Fibroblast of the conjunctiva (primary cell): ENCODE measurements at regions not wholly inside any gene's neighbourhood (a gene's known extent, or its start where the extent isn't known, plus 50 kb on each side); places are given as distances from the start of the nearest gene placed in this dataset.

Source experiments
- DNase-seq: peaks from one replicate; pipeline ENCODE4 v3.0.0-alpha.2; 2010; ENCODE audit warnings: low read depth

DNA sequence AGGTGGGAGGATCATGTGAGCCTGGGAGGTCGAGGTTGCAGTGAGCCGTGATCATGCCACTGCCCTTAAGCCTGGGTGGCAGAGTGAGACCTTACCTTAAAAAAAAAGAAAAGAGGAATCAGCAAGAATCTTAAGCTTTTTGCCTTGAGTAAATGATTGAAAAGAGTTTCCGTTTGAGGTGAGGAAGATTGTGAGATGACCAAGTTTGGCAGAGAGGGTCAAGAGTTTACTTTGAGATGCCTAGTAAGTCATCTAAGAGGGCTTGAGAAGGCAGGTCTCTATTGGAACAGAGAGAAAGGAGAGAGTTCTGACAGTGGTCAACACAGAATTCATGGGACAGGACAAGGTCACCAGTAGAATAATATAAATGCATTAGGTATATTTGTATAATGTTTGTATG, 572.1 kb downstream of the TLE4 start:
- no peak for DNase-seq

DNA sequence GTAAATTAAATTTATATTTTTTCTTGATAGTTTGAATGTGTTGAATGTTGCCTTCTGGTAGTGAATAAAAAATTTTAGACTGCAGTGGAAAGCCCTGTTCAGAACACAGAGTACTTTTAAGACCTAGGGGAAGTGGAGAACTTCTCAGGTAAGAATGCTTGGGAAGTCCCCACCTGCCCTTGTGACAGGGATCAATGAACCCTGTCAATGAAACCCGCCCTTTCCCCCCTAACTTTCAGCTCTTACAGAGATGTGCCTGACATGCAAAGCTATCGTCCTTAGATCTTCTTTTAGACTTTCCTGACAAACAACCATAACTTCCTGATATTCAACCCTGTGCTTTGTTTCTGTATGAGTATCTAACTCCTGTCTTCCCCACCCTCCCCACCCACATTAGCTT, 562.7 kb downstream of the TLE4 start:
- DNase-seq = no peak

DNA sequence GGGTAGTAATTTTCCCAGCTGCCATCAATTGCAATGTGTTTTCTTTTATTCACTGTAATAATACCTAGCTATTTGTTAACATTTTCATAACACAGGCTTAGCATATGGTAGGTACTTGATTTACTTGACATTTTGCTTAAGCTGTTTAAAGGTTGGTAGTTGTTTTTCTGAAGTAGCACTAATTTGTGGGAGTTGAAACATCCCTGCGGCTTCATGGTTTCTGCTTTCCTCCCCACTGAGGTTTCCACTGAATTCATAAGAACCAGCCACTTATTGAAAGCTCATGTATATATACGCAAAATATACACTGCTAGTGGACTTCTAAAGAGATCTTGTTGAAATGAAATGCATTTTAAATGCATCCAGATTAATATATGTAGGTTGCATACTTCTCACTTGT, 559.9 kb downstream of the TLE4 start:
- DNase-seq = no peak

DNA sequence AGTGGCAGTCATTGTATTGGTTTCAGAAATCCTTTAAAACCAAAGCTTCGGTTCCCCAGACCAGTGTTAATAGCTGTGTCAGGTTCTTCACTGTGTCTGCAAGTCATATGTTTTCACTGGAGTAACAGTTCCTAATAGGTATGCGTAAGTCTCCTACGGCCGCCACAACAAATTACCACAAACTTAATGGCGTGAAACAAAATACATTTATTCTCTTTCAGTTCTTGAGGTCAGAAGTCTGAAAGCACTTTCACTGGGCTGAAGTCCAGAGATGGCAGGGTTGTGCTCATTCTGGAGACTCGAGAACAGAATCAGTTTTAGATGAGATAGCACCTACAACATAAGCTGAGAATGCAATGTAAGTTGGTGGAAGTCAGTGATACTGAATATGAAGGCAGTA, 556.2 kb downstream of the TLE4 start:
- DNase-seq = no peak

GRCh38 chr9:80125731-80126264, 554.0 kb downstream of the TLE4 start:
- no peak for DNase-seq

DNA sequence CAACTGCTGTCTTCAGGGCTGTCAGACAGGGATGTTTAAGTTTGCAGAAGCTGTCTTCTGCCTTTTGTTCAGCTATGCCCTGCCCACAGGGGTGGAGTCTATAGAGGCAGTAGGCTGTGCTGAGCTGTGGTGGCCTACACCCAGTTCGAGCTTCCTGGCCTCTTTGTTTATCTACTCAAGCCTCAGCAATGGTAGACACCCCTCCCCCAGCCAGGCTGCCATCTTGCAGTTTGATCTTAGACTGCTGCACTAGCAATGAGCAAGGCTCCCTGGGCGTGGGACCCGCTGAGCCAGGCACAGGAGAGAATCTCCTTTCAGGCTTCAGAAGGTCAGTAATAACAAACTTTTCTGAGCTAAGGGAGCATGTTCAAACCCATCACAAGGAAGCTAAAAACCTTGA, 545.3 kb downstream of the TLE4 start:
- no peak for DNase-seq

- DNase-seq = no peak
Observed at GRCh38 chr9:80114241-80114640, 542.5 kb downstream of the TLE4 start.

- no peak for DNase-seq
Observed at GRCh38 chr9:80107931-80108660, 536.3 kb downstream of the TLE4 start.

- DNase-seq = no peak
Observed at GRCh38 chr9:80097476-80097875, 525.7 kb downstream of the TLE4 start.

DNA sequence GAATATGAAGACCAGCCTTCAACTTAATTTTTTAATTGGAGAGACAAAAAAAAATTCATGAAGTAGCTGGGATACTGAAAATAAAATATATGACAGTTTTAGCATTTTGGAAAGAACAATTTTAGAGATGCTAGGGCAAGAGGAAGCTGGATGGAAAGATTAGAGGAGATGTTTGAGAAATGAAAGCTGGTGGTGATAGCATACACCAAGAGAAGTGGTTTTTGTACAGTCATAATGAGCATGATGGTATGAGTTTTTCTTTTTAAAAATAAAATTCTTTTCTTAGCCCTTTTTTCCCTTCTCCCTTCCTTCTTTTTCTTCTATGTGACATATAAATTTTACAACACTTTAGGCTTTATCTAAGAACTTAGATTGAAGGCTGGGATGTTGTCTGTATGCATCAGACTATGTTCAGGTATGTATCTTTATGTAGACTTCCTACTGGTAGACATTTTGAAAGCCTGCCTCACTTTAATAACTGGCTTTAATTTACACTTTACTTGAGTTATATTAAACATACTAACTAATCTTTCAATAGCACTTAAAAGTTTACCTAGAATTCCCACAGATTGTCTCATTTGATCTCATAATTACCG, 522.5 kb downstream of the TLE4 start:
- no peak for DNase-seq

GRCh38 chr9:80093695-80094094, 521.9 kb downstream of the TLE4 start:
- no peak for DNase-seq

DNA sequence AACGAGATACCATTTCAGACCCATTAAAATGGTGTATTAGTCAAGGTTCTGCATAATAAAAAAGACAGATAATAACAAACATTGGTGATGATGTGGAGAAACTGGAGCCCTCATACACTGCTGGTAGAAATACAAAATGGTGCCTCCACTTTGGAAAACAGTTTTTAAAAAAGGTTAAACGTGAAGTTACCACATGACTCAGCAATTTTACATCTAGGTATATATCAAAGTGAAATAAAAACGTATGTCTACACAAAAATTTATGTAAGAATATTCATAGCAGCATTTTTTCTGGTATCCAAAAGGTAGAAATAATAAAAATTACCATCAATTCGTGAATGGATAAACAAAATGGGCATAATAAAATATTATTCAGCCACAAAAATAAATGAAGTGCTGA, 519.8 kb downstream of the TLE4 start:
- DNase-seq = no peak

DNA sequence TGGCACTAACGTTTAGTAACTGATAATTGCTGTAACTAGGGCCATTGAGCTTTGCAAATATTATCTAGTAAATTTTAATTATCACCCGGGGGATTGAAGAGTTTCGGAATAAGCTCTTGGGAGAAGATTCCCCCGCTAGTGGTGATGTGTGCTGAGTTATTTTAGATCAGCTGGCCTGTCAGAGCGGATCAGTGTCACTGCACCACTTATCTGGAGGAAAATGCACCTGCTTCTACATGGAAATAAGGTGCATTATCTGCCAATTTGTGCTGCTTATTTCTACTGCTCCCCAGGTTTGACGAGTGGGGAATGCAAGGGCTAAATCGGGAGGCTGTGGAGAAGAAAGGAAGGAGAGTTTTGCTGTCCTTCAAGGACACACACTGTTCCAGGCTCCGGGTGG, 518.6 kb downstream of the TLE4 start:
- DNase-seq = no peak

DNA sequence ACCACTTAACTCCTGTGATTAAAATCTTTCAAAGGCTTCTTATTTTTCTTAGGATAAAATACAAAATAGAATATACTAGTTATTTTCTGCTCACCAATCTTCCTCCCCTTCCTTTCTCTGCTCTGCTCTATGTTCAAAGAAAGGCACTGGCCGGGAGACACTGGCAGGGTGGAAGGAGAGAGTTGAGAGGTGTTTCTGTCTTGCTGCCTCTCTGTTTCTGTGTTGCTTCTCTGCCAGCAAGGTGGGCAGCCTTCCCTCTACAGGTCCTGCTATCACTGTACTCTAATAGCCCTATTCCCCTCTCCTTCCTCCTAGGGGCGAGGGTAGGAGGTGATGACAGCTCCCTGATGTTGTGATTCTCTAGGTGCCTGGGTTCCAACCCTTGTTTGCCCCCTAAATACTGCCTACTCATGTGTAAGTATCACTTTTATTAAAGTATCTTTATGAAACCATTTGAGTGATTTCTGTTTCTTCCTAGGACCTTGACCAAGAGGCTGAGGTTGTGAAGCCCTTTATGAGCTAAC, 515.1 kb downstream of the TLE4 start:
- DNase-seq = no peak

DNA sequence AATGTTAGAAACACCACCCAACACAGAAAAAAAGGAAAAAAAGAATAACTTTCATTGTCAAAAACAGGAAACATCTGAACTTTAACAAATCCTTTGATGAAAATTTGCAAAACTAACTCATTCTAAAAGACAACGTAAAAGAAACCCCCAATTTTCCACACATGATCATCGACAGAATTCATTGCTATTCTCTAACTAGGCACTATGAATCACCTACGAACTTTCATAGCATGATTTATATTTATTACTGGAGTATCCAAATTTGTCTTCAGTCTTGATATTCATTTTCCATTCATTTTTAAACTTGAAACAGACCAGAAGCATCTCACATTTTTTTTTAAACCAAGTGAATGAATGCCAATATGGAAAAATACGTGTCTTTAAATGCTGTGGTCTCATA, 514.6 kb downstream of the TLE4 start:
- no peak for DNase-seq

GRCh38 chr9:80085668-80086067, 513.9 kb downstream of the TLE4 start:
- no peak for DNase-seq

DNA sequence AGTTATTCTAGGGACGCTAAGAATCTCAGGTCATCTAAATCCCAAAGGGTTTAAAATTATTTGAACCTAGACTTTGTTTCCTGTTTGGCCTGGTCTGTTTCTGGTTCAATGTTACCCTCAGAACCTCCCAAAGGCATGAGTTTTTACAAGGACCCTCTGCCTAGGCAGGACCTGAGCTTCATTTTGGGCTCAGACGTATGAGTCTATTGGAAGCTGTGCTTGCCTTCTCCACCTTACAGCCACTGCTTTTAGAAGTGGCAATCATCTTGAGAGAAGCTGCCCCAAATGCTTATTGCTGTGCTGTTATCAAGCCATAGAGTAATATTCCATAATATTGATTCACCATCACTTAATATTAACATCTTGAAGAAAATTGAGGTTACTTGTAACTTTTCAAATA, 510.4 kb downstream of the TLE4 start:
- DNase-seq = no peak

DNA sequence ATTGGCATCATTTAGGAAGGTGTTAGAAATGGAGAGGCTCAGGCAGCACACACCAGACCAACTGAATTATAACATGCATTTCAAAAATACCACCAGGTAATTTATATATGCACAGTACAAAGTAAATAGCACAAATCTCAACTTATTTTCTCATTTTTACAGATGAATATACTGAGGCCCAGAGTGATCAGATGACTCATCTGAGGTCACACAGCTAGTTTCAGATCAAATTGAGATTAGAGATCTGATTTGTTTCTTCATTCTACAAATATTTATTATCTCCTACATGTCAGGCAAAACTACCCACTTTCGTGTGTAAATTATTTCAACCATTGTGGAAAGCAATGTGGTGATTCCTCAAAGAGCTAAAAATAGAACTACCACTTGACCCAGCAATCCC, 507.1 kb downstream of the TLE4 start:
- no peak for DNase-seq

DNA sequence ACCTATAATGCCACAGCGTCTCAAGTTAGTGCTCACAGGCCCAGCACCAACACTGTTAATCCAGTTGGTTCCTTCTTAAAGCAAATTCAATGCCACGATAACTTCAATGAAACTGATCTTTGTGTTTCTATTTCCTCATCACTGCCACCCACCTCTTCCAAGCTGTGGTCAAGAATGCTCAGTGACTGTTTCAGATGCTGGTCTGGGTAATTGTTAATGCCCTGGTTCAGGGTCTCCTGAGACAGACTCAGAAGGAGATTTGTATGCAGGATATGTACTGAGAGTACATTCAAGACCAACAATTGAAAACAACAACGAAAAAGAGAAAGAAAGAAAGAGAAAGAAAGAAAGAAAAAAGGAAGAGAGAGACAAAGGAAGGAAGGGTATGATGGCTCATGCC, 505.3 kb downstream of the TLE4 start:
- no peak for DNase-seq

DNA sequence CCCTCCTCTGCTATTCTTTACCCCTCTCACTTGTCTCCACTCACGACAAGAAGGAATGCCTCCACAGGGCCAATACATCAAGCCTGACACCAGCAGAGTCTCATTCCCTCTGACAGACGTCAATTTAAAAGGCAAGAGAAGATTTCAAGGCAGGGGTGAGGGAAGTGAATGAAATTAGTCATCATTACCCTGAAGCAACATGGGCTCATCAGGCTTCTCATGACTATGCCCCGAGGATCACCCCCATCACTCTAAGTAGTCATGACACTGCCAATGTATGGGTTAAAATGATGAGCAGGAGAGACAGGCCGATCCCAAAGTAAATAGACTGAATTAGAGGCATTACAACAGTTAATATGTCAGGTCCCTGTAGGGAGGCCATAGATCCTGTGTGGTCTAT, 504.4 kb downstream of the TLE4 start:
- no peak for DNase-seq

GRCh38 chr9:80074439-80074838, 502.7 kb downstream of the TLE4 start:
- DNase-seq = no peak

GRCh38 chr9:80072451-80072850, 500.7 kb downstream of the TLE4 start:
- no peak for DNase-seq

DNA sequence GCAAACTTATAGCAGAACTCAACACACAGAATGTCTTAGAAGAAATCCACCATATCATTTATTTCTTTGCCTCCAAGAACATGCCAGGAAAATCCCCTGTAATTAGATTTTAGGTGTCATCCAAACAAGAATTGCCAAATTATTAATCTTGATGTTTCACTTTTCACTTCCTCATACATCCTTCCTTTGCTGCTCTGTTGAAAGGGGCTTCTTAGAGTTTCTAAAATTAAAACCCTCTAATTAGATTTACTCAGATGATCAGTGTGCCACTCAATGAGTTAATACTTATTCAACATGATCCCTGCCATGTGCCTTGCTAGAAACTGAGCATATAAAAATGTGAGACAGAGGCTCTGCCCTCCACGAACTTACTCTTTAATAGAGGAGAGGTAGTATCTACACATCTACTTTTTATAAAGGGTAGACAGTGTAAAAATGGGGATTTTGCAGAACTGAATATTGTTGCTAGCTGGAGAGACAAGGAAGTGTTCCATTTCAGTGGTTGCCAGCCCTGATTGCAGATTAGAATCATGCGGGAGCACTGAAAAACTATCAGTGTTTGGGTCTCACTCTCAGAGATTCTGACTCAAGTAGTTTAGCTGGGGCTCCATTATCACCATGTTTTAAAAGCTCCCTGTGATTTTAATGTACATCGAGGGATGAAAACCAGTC, 498.4 kb downstream of the TLE4 start:
- no peak for DNase-seq
